HG02588 (cell line): ENCODE measurements at regions not wholly inside any gene's neighbourhood (a gene's known extent, or its start where the extent isn't known, plus 50 kb on each side); places are given as distances from the start of the nearest gene placed in this dataset.
"Not testable (repeated sequence)": the region's sequence is repeated elsewhere in the genome, so short reads cannot be mapped to it uniquely, and the experiment has no call there.

Source experiments
- ATAC-seq: cut with Tn5 transposase; IDR thresholded peaks from one replicate; pipeline ENCODE4 v1.9.1; 2021; ENCODE audit warnings: mild to moderate bottlenecking, moderate library complexity; ENCODE audit not compliant: unreplicated experiment

GRCh38 chr22:22756109-22756508, 111.7 kb downstream of the GGTLC2 start:
- no peak for ATAC-seq

GRCh38 chr22:22756551-22757201, 112.3 kb downstream of the GGTLC2 start:
- ATAC-seq: not testable (repeated sequence)

- not testable (repeated sequence) for ATAC-seq
Observed at GRCh38 chr22:22758101-22758807, 113.8 kb downstream of the GGTLC2 start.

- ATAC-seq: no peak
Observed at GRCh38 chr22:22759371-22759770, 115.0 kb downstream of the GGTLC2 start.

GRCh38 chr22:22759889-22760546, 115.6 kb downstream of the GGTLC2 start:
- ATAC-seq: no peak

- ATAC-seq: no peak
Observed at GRCh38 chr22:22761606-22761962, 117.2 kb downstream of the GGTLC2 start.

- ATAC-seq: no peak
Observed at GRCh38 chr22:22761963-22762772, 117.8 kb downstream of the GGTLC2 start.

GRCh38 chr22:22763512-22763911, 119.1 kb downstream of the GGTLC2 start:
- no peak for ATAC-seq

GRCh38 chr22:22764085-22764484, 119.7 kb downstream of the GGTLC2 start:
- no peak for ATAC-seq

- ATAC-seq: no peak
Observed at GRCh38 chr22:22767876-22768602, 119.6 kb upstream of the IGLL5 start.

- no peak for ATAC-seq
Observed at GRCh38 chr22:22768885-22769284, 118.7 kb upstream of the IGLL5 start.

- no peak for ATAC-seq
Observed at GRCh38 chr22:22769434-22770279, 118.0 kb upstream of the IGLL5 start.

- no peak for ATAC-seq
Observed at GRCh38 chr22:22770280-22770871, 117.2 kb upstream of the IGLL5 start.

- ATAC-seq: no peak
Observed at GRCh38 chr22:22770881-22771280, 116.7 kb upstream of the IGLL5 start.

- no peak for ATAC-seq
Observed at GRCh38 chr22:22771696-22772377, 115.8 kb upstream of the IGLL5 start.

- no peak for ATAC-seq
Observed at GRCh38 chr22:22772396-22772795, 115.2 kb upstream of the IGLL5 start.

GRCh38 chr22:22772883-22773282, 114.7 kb upstream of the IGLL5 start:
- ATAC-seq: no peak

GRCh38 chr22:22773427-22773826, 114.2 kb upstream of the IGLL5 start:
- no peak for ATAC-seq
